PC-9 (cell line): ENCODE measurements at regions not wholly inside any gene's neighbourhood (a gene's known extent, or its start where the extent isn't known, plus 50 kb on each side); places are given as distances from the start of the nearest gene placed in this dataset.

Experiments
- EZH2 ChIP-seq: fragments of 200-600 bp; sonication (generic); IDR thresholded peaks from 2 replicates; pipeline ENCODE4 v1.8.0; 2017; ENCODE audit warnings: antibody characterized with exemption, low read depth
- TF ChIP-seq, protein P1 (sequence below): fragments of 200-600 bp; sonication (generic); conservative IDR thresholded peaks from 2 replicates; pipeline ENCODE4 v1.6.1; 2017; ENCODE audit warnings: mixed run types, antibody characterized with exemption, mild to moderate bottlenecking, moderate library complexity

DNA sequence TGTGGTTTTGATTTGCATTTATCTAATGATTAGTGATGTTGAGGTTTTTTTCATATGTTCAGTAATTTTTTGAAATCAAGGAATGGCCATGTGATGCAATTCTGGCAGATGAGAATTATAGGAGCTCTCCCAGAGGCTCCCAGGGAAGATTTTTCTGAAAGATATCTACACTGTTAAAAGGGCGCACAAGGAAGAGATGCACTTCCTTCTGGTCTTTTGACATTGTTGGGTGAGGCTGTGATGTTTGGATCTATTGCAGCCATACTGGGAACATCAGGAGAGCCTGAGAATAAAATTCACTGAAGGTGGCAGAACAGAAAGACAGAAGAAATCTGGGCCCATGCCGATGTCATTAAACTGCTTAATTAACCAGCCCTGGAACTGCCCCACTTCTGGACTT is 108.5 kb downstream of the DDX1 start:
- TF ChIP-seq, protein P1, sequence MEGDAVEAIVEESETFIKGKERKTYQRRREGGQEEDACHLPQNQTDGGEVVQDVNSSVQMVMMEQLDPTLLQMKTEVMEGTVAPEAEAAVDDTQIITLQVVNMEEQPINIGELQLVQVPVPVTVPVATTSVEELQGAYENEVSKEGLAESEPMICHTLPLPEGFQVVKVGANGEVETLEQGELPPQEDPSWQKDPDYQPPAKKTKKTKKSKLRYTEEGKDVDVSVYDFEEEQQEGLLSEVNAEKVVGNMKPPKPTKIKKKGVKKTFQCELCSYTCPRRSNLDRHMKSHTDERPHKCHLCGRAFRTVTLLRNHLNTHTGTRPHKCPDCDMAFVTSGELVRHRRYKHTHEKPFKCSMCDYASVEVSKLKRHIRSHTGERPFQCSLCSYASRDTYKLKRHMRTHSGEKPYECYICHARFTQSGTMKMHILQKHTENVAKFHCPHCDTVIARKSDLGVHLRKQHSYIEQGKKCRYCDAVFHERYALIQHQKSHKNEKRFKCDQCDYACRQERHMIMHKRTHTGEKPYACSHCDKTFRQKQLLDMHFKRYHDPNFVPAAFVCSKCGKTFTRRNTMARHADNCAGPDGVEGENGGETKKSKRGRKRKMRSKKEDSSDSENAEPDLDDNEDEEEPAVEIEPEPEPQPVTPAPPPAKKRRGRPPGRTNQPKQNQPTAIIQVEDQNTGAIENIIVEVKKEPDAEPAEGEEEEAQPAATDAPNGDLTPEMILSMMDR, result no peak
- TF ChIP-seq EZH2, result no peak
